ENCODE measurements at regions not wholly inside any gene's neighbourhood (a gene's known extent, or its start where the extent isn't known, plus 50 kb on each side); places are given as distances from the start of the nearest gene placed in this dataset.

DNA sequence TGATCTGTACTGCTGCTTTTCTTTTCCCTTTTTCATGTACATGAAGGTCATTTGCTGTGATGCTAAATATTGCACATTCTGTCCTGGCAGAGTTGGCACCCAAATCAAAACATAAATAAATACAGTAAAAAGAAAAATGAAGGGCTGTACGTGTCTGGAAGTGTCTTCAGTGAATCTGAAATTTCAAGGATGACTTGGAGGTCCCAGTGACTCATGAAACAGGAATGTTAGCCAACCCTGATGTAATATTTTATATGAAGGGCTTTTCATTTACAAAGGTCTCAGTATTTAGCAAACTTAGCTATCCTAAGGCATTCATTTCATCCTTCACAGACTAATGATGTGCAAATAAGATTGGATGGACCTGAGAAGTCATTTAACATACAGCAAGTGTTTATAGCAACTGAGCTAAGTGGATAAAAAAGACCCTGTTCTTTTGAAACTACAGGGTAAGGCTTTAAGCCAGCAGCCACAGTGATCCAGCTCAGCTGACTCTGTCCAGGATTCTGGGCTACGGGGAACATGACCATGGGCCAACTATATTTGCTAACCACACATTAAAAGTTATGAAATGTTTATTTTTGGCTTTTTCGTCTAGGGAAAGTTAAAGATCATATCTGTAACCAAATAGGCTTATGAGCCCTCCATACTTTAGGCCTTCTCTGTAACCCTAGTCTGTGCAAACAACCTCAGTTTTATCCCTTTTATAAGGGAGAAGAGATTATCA lies 104.0 kb upstream of the DMRTA1 start:
- ChIA-PET CTCF (no interaction called here), POLR2A (interaction anchor here (0.6 kb wide), 1 partner anchor 469 kb away, joined by 4 read pairs; no protein-coding TSS in a partner anchor), RAD21 (ENCODE audit: low non-redundant PET in 1 of 2, low total read pairs in 2 of 2, uncharacterized antibody in 2 of 2, unreplicated experiment in 2 of 2) (no interaction called here)
- H4K20me1 ChIP-seq (ENCODE audit: insufficient read depth) = no peaks in the 10 kb centered on the region
- H3K9ac ChIP-seq (ENCODE audit: low read length) = no peak overlapping the region
- H3K79me2 ChIP-seq (ENCODE audit: insufficient read depth, low read length) = no peaks in the 10 kb centered on the region
- no peaks in the 10 kb centered on the region for H3K27me3 ChIP-seq (ENCODE audit: insufficient read depth, low read length)
- H3K36me3 ChIP-seq (ENCODE audit: control insufficient read depth in 1 of 2, insufficient read depth in 2 of 2, low read length in 2 of 2) = no peaks in the 10 kb centered on the region
- H3K27ac ChIP-seq (ENCODE audit: low read depth, low read length) = no peak overlapping the region
- H3K9me3 ChIP-seq (ENCODE audit: control insufficient read depth in 1 of 2, insufficient read depth in 1 of 2, low read depth in 1 of 2, low read length in 2 of 2) = no peaks in the 10 kb centered on the region
- H3K4me1 ChIP-seq (ENCODE audit: control insufficient read depth in 1 of 2, insufficient read depth in 2 of 2, low read length in 2 of 2) = 0 out of 4 replicates have a peak, but pooled peaks cover 0 to 4% of the 10 kb centered on the region in 2 experiments
- DNase-seq (ENCODE audit: low read depth, low spot score) = no peak
- no peak for ATAC-seq
- intact Hi-C loops (cut with micrococcal nuclease) = loop anchor here (5.0 kb wide), 1 partner anchor 45 kb away; no protein-coding TSS in a partner anchor
- no TSS peak for BruUV-seq (replicated peaks)
- H3K4me2 ChIP-seq (ENCODE audit: low read length) = no peak overlapping the region
- H3K9me2 ChIP-seq (ENCODE audit: insufficient read depth) = no peaks in the 10 kb centered on the region
- no peak overlapping the region for H3K4me3 ChIP-seq (replicated peaks in 1 of 2; ENCODE audit: low read depth in 1 of 2, low read length in 2 of 2)
- TF ChIP-seq, protein P1, sequence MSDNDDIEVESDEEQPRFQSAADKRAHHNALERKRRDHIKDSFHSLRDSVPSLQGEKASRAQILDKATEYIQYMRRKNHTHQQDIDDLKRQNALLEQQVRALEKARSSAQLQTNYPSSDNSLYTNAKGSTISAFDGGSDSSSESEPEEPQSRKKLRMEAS (IDR thresholded peaks at IDR 0.05) = no peak
- H2AFZ ChIP-seq (ENCODE audit: low read depth, low read length, poor library complexity, severe bottlenecking) = no peak overlapping the region

DNA sequence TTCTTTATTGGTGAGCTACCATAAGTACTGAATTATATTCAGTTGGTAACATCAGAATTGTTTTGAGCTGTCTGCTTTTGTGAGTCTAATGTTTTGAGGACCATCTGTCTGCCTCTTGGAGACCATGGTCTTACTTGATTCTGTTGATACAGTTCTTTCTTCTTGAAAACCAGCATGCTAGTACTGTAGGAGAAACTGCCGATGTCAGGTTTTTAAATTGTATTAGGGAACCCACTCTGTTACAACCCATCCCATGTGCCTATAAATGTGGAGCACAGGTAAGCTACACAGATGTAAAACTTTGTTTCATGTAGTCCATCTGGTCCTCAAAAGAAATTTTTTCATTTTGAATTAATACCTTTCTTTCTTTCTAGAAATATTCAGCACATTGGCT lies 103.4 kb upstream of the DMRTA1 start:
- Histone ChIP-seq H3K79me2 (ENCODE audit: insufficient read depth, low read length) (no peaks in the 10 kb centered on the region), H3K9me3 (ENCODE audit: control insufficient read depth in 1 of 2, insufficient read depth in 1 of 2, low read depth in 1 of 2, low read length in 2 of 2) (no peaks in the 10 kb centered on the region), H3K4me1 (ENCODE audit: control insufficient read depth in 1 of 2, insufficient read depth in 2 of 2, low read length in 2 of 2) (0 out of 4 replicates have a peak, but pooled peaks cover 0 to 4% of the 10 kb centered on the region in 2 experiments), H3K27ac (ENCODE audit: low read depth, low read length) (no peak overlapping the region), H3K9me2 (ENCODE audit: insufficient read depth) (no peaks in the 10 kb centered on the region), H3K4me2 (ENCODE audit: low read length) (no peak overlapping the region), H3K4me3 (replicated peaks in 1 of 2; ENCODE audit: low read depth in 1 of 2, low read length in 2 of 2) (no peak overlapping the region), H3K9ac (ENCODE audit: low read length) (no peak overlapping the region), H3K27me3 (ENCODE audit: insufficient read depth, low read length) (0 out of 2 replicates have a peak, but pooled peaks cover 4% of the 10 kb centered on the region), H2AFZ (ENCODE audit: low read depth, low read length, poor library complexity, severe bottlenecking) (no peak overlapping the region), H4K20me1 (ENCODE audit: insufficient read depth) (no peaks in the 10 kb centered on the region), H3K36me3 (ENCODE audit: control insufficient read depth in 1 of 2, insufficient read depth in 2 of 2, low read length in 2 of 2) (no peaks in the 10 kb centered on the region)
- ChIA-PET POLR2A (interaction anchor here (0.6 kb wide), 1 partner anchor 470 kb away, joined by 4 read pairs; no protein-coding TSS in a partner anchor), RAD21 (ENCODE audit: low non-redundant PET in 1 of 2, low total read pairs in 2 of 2, uncharacterized antibody in 2 of 2, unreplicated experiment in 2 of 2) (no interaction called here), CTCF (no interaction called here)
- ATAC-seq (no peak), DNase-seq (ENCODE audit: low read depth, low spot score) (no peak)
- no peak for TF ChIP-seq JUND (IDR thresholded peaks at IDR 0.05)
- TF ChIP-seq, protein P2, sequence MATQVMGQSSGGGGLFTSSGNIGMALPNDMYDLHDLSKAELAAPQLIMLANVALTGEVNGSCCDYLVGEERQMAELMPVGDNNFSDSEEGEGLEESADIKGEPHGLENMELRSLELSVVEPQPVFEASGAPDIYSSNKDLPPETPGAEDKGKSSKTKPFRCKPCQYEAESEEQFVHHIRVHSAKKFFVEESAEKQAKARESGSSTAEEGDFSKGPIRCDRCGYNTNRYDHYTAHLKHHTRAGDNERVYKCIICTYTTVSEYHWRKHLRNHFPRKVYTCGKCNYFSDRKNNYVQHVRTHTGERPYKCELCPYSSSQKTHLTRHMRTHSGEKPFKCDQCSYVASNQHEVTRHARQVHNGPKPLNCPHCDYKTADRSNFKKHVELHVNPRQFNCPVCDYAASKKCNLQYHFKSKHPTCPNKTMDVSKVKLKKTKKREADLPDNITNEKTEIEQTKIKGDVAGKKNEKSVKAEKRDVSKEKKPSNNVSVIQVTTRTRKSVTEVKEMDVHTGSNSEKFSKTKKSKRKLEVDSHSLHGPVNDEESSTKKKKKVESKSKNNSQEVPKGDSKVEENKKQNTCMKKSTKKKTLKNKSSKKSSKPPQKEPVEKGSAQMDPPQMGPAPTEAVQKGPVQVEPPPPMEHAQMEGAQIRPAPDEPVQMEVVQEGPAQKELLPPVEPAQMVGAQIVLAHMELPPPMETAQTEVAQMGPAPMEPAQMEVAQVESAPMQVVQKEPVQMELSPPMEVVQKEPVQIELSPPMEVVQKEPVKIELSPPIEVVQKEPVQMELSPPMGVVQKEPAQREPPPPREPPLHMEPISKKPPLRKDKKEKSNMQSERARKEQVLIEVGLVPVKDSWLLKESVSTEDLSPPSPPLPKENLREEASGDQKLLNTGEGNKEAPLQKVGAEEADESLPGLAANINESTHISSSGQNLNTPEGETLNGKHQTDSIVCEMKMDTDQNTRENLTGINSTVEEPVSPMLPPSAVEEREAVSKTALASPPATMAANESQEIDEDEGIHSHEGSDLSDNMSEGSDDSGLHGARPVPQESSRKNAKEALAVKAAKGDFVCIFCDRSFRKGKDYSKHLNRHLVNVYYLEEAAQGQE (IDR thresholded peaks at IDR 0.05; ENCODE audit: low read depth) = no peak
- TF ChIP-seq, protein P3, sequence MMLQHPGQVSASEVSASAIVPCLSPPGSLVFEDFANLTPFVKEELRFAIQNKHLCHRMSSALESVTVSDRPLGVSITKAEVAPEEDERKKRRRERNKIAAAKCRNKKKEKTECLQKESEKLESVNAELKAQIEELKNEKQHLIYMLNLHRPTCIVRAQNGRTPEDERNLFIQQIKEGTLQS (IDR thresholded peaks at IDR 0.05) = no peak
- no peak for TF ChIP-seq ZNF274 (IDR thresholded peaks at IDR 0.05; ENCODE audit: low read depth, low read length)
- TF ChIP-seq TCF7L2 (IDR thresholded peaks at IDR 0.05; ENCODE audit: borderline replicate concordance, extremely low read depth, insufficient read depth, insufficient read length) = no peak
- TF ChIP-seq ZFX (IDR thresholded peaks at IDR 0.05) = no peak
- no peak for TF ChIP-seq RAD21 (IDR thresholded peaks at IDR 0.05; ENCODE audit: low read depth)
- no peak for TF ChIP-seq EZH2 (IDR thresholded peaks at IDR 0.05)
- no peak for TF ChIP-seq CEBPB (IDR thresholded peaks at IDR 0.05; ENCODE audit: low read depth)
- TF ChIP-seq SRF (IDR thresholded peaks at IDR 0.05; ENCODE audit: low read depth) = no peak
- TF ChIP-seq EZH2phosphoT487 (IDR thresholded peaks at IDR 0.05; ENCODE audit: borderline replicate concordance) = no peak
- no peak for TF ChIP-seq EGR1 (IDR thresholded peaks at IDR 0.05; ENCODE audit: low read depth)
- no peak for TF ChIP-seq ELF1 (IDR thresholded peaks at IDR 0.05; ENCODE audit: borderline replicate concordance, low read depth)
- TF ChIP-seq SP1 (IDR thresholded peaks at IDR 0.05; ENCODE audit: low read depth) = no peak
- TF ChIP-seq POLR2A (IDR thresholded peaks at IDR 0.05; ENCODE audit: borderline replicate concordance, extremely low read depth, insufficient read depth, insufficient read length) = no peak
- no peak for TF ChIP-seq YY1 (IDR thresholded peaks at IDR 0.05; ENCODE audit: extremely low read depth, insufficient replicate concordance, low read depth, low read length)
- TF ChIP-seq SIN3A (IDR thresholded peaks at IDR 0.05; ENCODE audit: low read depth) = no peak
- no peak for TF ChIP-seq FOSL1 (IDR thresholded peaks at IDR 0.05; ENCODE audit: low read depth)
- intact Hi-C loops (cut with micrococcal nuclease) = loop anchor here (5.0 kb wide), 1 partner anchor 44 kb away; no protein-coding TSS in a partner anchor
- BruUV-seq (replicated peaks) = no TSS peak
